ENCODE measurements at regions not wholly inside any gene's neighbourhood (a gene's known extent, or its start where the extent isn't known, plus 50 kb on each side); places are given as distances from the start of the nearest gene placed in this dataset.

- ChIA-PET CTCF (no interaction called here), RAD21 (ENCODE audit: low non-redundant PET in 1 of 2, low total read pairs in 2 of 2, uncharacterized antibody in 2 of 2, unreplicated experiment in 2 of 2) (no interaction called here), POLR2A (no interaction called here)
- Histone ChIP-seq H4K20me1 (ENCODE audit: insufficient read depth) (no peaks in the 10 kb centered on the region), H2AFZ (ENCODE audit: low read depth, low read length, poor library complexity, severe bottlenecking) (no peak overlapping the region), H3K36me3 (ENCODE audit: control insufficient read depth in 1 of 2, insufficient read depth in 2 of 2, low read length in 2 of 2) (no peaks in the 10 kb centered on the region), H3K4me2 (ENCODE audit: low read length) (no peak overlapping the region), H3K4me1 (ENCODE audit: control insufficient read depth in 1 of 2, insufficient read depth in 2 of 2, low read length in 2 of 2) (no peaks in the 10 kb centered on the region), H3K27me3 (ENCODE audit: insufficient read depth, low read length) (0 out of 2 replicates have a peak, but pooled peaks cover 9% of the 10 kb centered on the region), H3K79me2 (ENCODE audit: insufficient read depth, low read length) (no peaks in the 10 kb centered on the region), H3K9me3 (ENCODE audit: control insufficient read depth in 1 of 2, insufficient read depth in 1 of 2, low read depth in 1 of 2, low read length in 2 of 2) (no peaks in the 10 kb centered on the region), H3K4me3 (replicated peaks in 1 of 2; ENCODE audit: low read depth in 1 of 2, low read length in 2 of 2) (no peak overlapping the region), H3K9ac (ENCODE audit: low read length) (no peak overlapping the region), H3K9me2 (ENCODE audit: insufficient read depth) (no peaks in the 10 kb centered on the region), H3K27ac (ENCODE audit: low read depth, low read length) (no peak overlapping the region)
- BruUV-seq (replicated peaks) = no TSS peak
- intact Hi-C loops (cut with micrococcal nuclease) = no loop called here
- TF ChIP-seq JUND (IDR thresholded peaks at IDR 0.05) (no peak), ZFX (IDR thresholded peaks at IDR 0.05) (no peak), POLR2A (IDR thresholded peaks at IDR 0.05; ENCODE audit: borderline replicate concordance, extremely low read depth, insufficient read depth, insufficient read length) (no peak)
- DNase-seq (ENCODE audit: low read depth, low spot score) = no peak
- no peak for ATAC-seq
These were observed 311.3 kb upstream of the KLHL29 start for GRCh38 chr2:23073671-23074070.

GRCh38 chr2:23077596-23077995, 307.4 kb upstream of the KLHL29 start:
- Histone ChIP-seq H3K9ac (ENCODE audit: low read length) (no peak overlapping the region), H2AFZ (ENCODE audit: low read depth, low read length, poor library complexity, severe bottlenecking) (no peak overlapping the region), H3K27ac (ENCODE audit: low read depth, low read length) (no peak overlapping the region), H3K79me2 (ENCODE audit: insufficient read depth, low read length) (no peaks in the 10 kb centered on the region), H3K36me3 (ENCODE audit: control insufficient read depth in 1 of 2, insufficient read depth in 2 of 2, low read length in 2 of 2) (no peaks in the 10 kb centered on the region), H3K4me2 (ENCODE audit: low read length) (no peak overlapping the region), H3K9me3 (ENCODE audit: control insufficient read depth in 1 of 2, insufficient read depth in 1 of 2, low read depth in 1 of 2, low read length in 2 of 2) (no peaks in the 10 kb centered on the region), H3K9me2 (ENCODE audit: insufficient read depth) (no peaks in the 10 kb centered on the region), H3K4me3 (replicated peaks in 1 of 2; ENCODE audit: low read depth in 1 of 2, low read length in 2 of 2) (no peak overlapping the region), H3K4me1 (ENCODE audit: control insufficient read depth in 1 of 2, insufficient read depth in 2 of 2, low read length in 2 of 2) (no peaks in the 10 kb centered on the region), H4K20me1 (ENCODE audit: insufficient read depth) (no peaks in the 10 kb centered on the region), H3K27me3 (ENCODE audit: insufficient read depth, low read length) (0 out of 2 replicates have a peak, but pooled peaks cover 6% of the 10 kb centered on the region)
- ChIA-PET POLR2A (no interaction called here), RAD21 (ENCODE audit: low non-redundant PET in 1 of 2, low total read pairs in 2 of 2, uncharacterized antibody in 2 of 2, unreplicated experiment in 2 of 2) (no interaction called here), CTCF (no interaction called here)
- intact Hi-C loops (cut with micrococcal nuclease) = no loop called here
- BruUV-seq (replicated peaks) = no TSS peak
- no peak for ATAC-seq
- TF ChIP-seq ELF1 (IDR thresholded peaks at IDR 0.05; ENCODE audit: borderline replicate concordance, low read depth) (no peak), CBX3 (IDR thresholded peaks at IDR 0.05; ENCODE audit: low read depth) (no peak), ZFX (IDR thresholded peaks at IDR 0.05) (no peak), SP1 (IDR thresholded peaks at IDR 0.05; ENCODE audit: low read depth) (no peak), SIN3A (IDR thresholded peaks at IDR 0.05; ENCODE audit: low read depth) (no peak), EZH2phosphoT487 (IDR thresholded peaks at IDR 0.05; ENCODE audit: borderline replicate concordance) (no peak), RAD21 (IDR thresholded peaks at IDR 0.05; ENCODE audit: low read depth) (no peak), POLR2AphosphoS5 (IDR thresholded peaks at IDR 0.05; ENCODE audit: low read depth, low read length) (no peak), JUND (IDR thresholded peaks at IDR 0.05) (no peak), ATF3 (IDR thresholded peaks at IDR 0.05) (no peak), ZNF274 (IDR thresholded peaks at IDR 0.05; ENCODE audit: low read depth, low read length) (no peak), CEBPB (IDR thresholded peaks at IDR 0.05; ENCODE audit: low read depth) (no peak), SRF (IDR thresholded peaks at IDR 0.05; ENCODE audit: low read depth) (no peak), EGR1 (IDR thresholded peaks at IDR 0.05; ENCODE audit: low read depth) (no peak), EZH2 (IDR thresholded peaks at IDR 0.05) (no peak), TCF7L2 (IDR thresholded peaks at IDR 0.05; ENCODE audit: borderline replicate concordance, extremely low read depth, insufficient read depth, insufficient read length) (no peak), FOSL1 (IDR thresholded peaks at IDR 0.05; ENCODE audit: low read depth) (no peak)
- TF ChIP-seq, protein P1, sequence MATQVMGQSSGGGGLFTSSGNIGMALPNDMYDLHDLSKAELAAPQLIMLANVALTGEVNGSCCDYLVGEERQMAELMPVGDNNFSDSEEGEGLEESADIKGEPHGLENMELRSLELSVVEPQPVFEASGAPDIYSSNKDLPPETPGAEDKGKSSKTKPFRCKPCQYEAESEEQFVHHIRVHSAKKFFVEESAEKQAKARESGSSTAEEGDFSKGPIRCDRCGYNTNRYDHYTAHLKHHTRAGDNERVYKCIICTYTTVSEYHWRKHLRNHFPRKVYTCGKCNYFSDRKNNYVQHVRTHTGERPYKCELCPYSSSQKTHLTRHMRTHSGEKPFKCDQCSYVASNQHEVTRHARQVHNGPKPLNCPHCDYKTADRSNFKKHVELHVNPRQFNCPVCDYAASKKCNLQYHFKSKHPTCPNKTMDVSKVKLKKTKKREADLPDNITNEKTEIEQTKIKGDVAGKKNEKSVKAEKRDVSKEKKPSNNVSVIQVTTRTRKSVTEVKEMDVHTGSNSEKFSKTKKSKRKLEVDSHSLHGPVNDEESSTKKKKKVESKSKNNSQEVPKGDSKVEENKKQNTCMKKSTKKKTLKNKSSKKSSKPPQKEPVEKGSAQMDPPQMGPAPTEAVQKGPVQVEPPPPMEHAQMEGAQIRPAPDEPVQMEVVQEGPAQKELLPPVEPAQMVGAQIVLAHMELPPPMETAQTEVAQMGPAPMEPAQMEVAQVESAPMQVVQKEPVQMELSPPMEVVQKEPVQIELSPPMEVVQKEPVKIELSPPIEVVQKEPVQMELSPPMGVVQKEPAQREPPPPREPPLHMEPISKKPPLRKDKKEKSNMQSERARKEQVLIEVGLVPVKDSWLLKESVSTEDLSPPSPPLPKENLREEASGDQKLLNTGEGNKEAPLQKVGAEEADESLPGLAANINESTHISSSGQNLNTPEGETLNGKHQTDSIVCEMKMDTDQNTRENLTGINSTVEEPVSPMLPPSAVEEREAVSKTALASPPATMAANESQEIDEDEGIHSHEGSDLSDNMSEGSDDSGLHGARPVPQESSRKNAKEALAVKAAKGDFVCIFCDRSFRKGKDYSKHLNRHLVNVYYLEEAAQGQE (IDR thresholded peaks at IDR 0.05; ENCODE audit: low read depth) = no peak
- DNase-seq (ENCODE audit: low read depth, low spot score) = no peak
